ENCODE measurements at regions not wholly inside any gene's neighbourhood (a gene's known extent, or its start where the extent isn't known, plus 50 kb on each side); places are given as distances from the start of the nearest gene placed in this dataset.
A peak's percentile ranks its signal among the peaks of the same experiment; 100 is the strongest.

- no peaks in the 10 kb centered on the region for H3K9me3 Mint-ChIP-seq
- peaks cover 0 to 1% of the 10 kb centered on the region in 2 donors for H3K36me3 Mint-ChIP-seq (ENCODE audit: insufficient read depth in 2 of 2)
- no peak overlapping the region for H3K4me3 Mint-ChIP-seq
- DNase-seq = no peak
- H3K27ac Mint-ChIP-seq = no peak overlapping the region
- H3K4me1 Mint-ChIP-seq (ENCODE audit: low read depth) = no peaks in the 10 kb centered on the region
- peaks cover 34% of the 10 kb centered on the region for H3K27me3 Mint-ChIP-seq (ENCODE audit: low read depth)
- ATAC-seq (replicated peaks in 1 of 2) = no peak
Observed at GRCh38 chr7:114842551-114843065, 79.3 kb upstream of the MDFIC start.

- H3K27me3 Mint-ChIP-seq (ENCODE audit: low read depth) = peaks cover 34% of the 10 kb centered on the region
Observed at GRCh38 chr7:114843102-114843501, 78.8 kb upstream of the MDFIC start.

DNA sequence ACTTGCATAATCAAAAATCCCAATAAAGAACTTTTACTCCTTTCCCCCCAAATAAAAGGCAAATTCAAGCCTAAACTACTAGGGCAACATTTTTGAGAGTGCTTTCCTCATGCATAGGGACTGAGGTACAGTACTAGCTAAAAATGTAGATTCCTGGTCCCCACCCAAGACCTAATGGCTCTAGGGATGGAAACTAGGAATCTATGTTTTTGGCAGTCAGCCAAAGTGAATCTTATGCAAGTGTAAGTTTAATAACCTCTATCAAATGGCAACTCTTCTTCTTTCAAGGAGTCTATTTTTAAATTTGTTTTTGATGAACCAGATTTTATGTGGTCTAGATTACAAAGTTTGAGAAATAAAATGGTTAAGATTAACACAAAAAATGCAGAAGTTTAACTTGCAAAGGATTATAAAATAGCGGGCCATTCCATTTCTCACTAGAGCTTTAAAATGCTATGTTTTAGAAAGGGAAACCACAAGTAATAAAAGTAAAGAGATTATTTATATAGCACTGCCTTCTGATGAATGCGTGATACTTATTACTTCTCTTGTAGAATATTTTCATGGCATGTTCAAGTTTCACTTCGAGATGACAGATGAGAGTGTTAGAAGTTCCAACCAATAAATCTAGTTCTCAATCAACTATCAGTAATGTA is 70.4 kb upstream of the MDFIC start:
- Mint-ChIP-seq H3K9me3 (peaks cover 0 to 2% of the 10 kb centered on the region in 2 donors), H3K27me3 (ENCODE audit: low read depth) (peaks cover 9% of the 10 kb centered on the region), H3K27ac (no peak overlapping the region), H3K4me1 (ENCODE audit: low read depth) (peaks cover 15% of the 10 kb centered on the region), H3K4me3 (no peak overlapping the region), H3K36me3 (ENCODE audit: insufficient read depth in 2 of 2) (no peaks in the 10 kb centered on the region)
- no peak for ATAC-seq (replicated peaks in 1 of 2)
- DNase-seq = no peak

More at GRCh38 chr7:114843102-114843501, 78.8 kb upstream of the MDFIC start:
- H3K9me3 Mint-ChIP-seq = no peaks in the 10 kb centered on the region
- DNase-seq = no peak
- H3K4me1 Mint-ChIP-seq (ENCODE audit: low read depth) = no peaks in the 10 kb centered on the region
- H3K36me3 Mint-ChIP-seq (ENCODE audit: insufficient read depth in 2 of 2) = peaks cover 0 to 1% of the 10 kb centered on the region in 2 donors
- H3K27ac Mint-ChIP-seq = no peak overlapping the region
- H3K4me3 Mint-ChIP-seq = no peak overlapping the region
- no peak for ATAC-seq (replicated peaks in 1 of 2)

GRCh38 chr7:114852293-114852692 is 69.6 kb upstream of the MDFIC start:
- no peak overlapping the region for H3K27ac Mint-ChIP-seq
- DNase-seq = no peak
- peaks cover 0 to 2% of the 10 kb centered on the region in 2 donors for H3K9me3 Mint-ChIP-seq
- H3K4me1 Mint-ChIP-seq (ENCODE audit: low read depth) = peaks cover 15% of the 10 kb centered on the region
- H3K4me3 Mint-ChIP-seq = no peak overlapping the region
- no peak for ATAC-seq (replicated peaks in 1 of 2)
- H3K27me3 Mint-ChIP-seq (ENCODE audit: low read depth) = peaks cover 9% of the 10 kb centered on the region
- H3K36me3 Mint-ChIP-seq (ENCODE audit: insufficient read depth in 2 of 2) = no peaks in the 10 kb centered on the region

DNA sequence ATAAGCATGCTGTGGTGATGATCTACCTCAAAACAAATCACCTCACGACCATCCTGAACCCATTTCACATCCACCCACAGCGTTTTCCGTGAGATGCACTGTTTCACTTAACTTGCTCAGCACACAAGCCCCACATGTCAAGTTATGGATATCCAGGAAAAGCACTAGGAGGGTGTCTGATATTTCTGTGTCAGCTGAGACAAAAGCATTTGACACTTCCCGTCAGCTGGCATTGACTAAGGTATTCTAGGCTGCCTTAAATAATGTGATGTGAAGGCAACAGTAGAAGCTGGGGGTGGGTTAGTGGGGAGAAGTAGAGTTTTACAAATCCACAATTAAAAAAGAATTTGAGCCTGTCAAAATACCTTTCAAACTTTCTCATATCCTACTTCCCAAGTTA is 68.7 kb upstream of the MDFIC start:
- Mint-ChIP-seq H3K27ac (no peak overlapping the region), H3K36me3 (ENCODE audit: insufficient read depth in 2 of 2) (no peaks in the 10 kb centered on the region), H3K4me3 (no peak overlapping the region), H3K4me1 (ENCODE audit: low read depth) (peaks cover 15% of the 10 kb centered on the region), H3K27me3 (ENCODE audit: low read depth) (peaks cover 9% of the 10 kb centered on the region), H3K9me3 (peaks cover 0 to 2% of the 10 kb centered on the region in 2 donors)
- DNase-seq (no peak), ATAC-seq (replicated peaks in 1 of 2) (no peak)

DNA sequence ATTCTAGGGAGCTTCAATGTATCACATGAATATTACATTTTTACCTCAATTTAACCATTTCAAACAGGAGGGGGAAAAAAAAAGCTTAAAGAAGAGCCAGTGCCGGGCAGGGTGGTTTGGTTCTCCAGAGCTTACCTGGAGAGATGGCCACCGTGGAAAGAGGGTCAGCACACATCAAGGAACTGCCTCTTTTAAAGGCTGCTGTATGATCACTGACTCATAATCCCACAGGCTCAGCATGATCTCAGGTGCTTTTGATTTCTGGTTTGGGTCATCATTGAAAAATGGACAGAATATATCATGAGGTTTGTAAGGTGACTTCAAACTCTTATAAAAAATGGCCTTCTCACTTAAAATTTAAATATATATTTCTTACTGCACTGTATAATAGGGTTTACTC is 67.5 kb upstream of the MDFIC start:
- Mint-ChIP-seq H3K4me1 (ENCODE audit: low read depth) (peaks cover 23% of the 10 kb centered on the region), H3K9me3 (peaks cover 0 to 2% of the 10 kb centered on the region in 2 donors), H3K4me3 (no peak overlapping the region), H3K36me3 (ENCODE audit: insufficient read depth in 2 of 2) (no peaks in the 10 kb centered on the region), H3K27me3 (ENCODE audit: low read depth) (peaks cover 19% of the 10 kb centered on the region), H3K27ac (no peak overlapping the region)
- ATAC-seq (replicated peaks in 1 of 2) = no peak
- DNase-seq = no peak

DNA sequence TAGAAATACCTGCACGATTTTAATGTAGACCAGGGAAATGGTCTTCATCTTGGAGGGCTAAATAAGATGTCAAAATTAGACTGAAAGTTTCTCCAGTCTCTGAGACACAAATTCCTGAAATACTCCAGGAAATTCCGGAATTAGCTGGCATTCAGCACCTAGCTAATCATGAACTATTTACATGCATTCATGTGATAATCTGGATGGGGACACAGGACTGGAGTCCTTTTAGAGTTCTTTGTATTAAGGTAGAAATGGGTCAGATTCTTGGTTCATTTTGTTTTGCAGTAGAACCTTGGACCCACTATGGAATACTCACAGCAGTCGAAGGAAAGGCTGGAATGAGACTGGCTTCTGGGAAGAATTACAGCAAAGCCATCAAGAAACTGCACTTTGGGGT is 65.3 kb upstream of the MDFIC start:
- Mint-ChIP-seq H3K36me3 (ENCODE audit: insufficient read depth in 2 of 2) (no peaks in the 10 kb centered on the region), H3K27me3 (ENCODE audit: low read depth) (peaks cover 22% of the 10 kb centered on the region), H3K4me3 (no peak overlapping the region), H3K27ac (no peak overlapping the region), H3K9me3 (no peaks in the 10 kb centered on the region), H3K4me1 (ENCODE audit: low read depth) (peaks cover 26% of the 10 kb centered on the region)
- ATAC-seq (replicated peaks in 1 of 2) = no peak
- DNase-seq = no peak

GRCh38 chr7:114857605-114858004 is 64.3 kb upstream of the MDFIC start:
- Mint-ChIP-seq H3K27me3 (ENCODE audit: low read depth) (peaks cover 22% of the 10 kb centered on the region), H3K4me1 (ENCODE audit: low read depth) (peaks cover 22% of the 10 kb centered on the region), H3K9me3 (no peaks in the 10 kb centered on the region), H3K4me3 (no peak overlapping the region), H3K27ac (no peak overlapping the region), H3K36me3 (ENCODE audit: insufficient read depth in 2 of 2) (no peaks in the 10 kb centered on the region)
- ATAC-seq (replicated peaks in 1 of 2) = no peak
- no peak for DNase-seq

DNA sequence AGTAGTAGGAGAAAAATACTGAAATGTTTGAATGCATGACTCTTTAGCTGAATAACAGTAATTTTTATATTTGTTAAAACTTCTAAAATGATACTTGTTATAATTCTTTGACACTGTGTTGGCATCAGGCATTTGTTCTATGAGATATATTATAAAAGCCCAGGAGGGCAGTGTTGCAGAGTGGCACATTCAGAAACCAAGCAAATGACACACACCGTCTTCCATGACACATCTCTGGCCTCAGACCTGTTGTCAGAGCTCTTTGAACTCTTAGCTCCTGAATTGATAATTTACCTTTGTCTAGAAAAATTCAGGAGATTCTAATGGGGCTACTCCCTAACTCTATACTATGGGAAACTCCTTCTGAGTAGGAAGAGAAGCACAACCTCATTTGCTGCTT is 62.4 kb upstream of the MDFIC start:
- no peak for DNase-seq
- no peaks in the 10 kb centered on the region for H3K9me3 Mint-ChIP-seq
- no peak overlapping the region for H3K27ac Mint-ChIP-seq
- H3K36me3 Mint-ChIP-seq (ENCODE audit: insufficient read depth in 2 of 2) = no peaks in the 10 kb centered on the region
- H3K4me3 Mint-ChIP-seq = no peak overlapping the region
- peaks cover 16% of the 10 kb centered on the region for H3K4me1 Mint-ChIP-seq (ENCODE audit: low read depth)
- peaks cover 22% of the 10 kb centered on the region for H3K27me3 Mint-ChIP-seq (ENCODE audit: low read depth)
- peak in 1 of 2 donors; percentile 47 for ATAC-seq (replicated peaks in 1 of 2)

GRCh38 chr7:114860206-114860605 is 61.7 kb upstream of the MDFIC start:
- no peaks in the 10 kb centered on the region for H3K36me3 Mint-ChIP-seq (ENCODE audit: insufficient read depth in 2 of 2)
- H3K27ac Mint-ChIP-seq = no peak overlapping the region
- H3K9me3 Mint-ChIP-seq = no peaks in the 10 kb centered on the region
- H3K4me1 Mint-ChIP-seq (ENCODE audit: low read depth) = peaks cover 16% of the 10 kb centered on the region
- DNase-seq = no peak
- H3K4me3 Mint-ChIP-seq = no peak overlapping the region
- H3K27me3 Mint-ChIP-seq (ENCODE audit: low read depth) = peaks cover 17% of the 10 kb centered on the region
- no peak for ATAC-seq (replicated peaks in 1 of 2)

- ATAC-seq (replicated peaks in 1 of 2) = no peak
- Mint-ChIP-seq H3K9me3 (no peaks in the 10 kb centered on the region), H3K27me3 (ENCODE audit: low read depth) (peaks cover 14% of the 10 kb centered on the region), H3K27ac (no peak overlapping the region), H3K36me3 (ENCODE audit: insufficient read depth in 2 of 2) (no peaks in the 10 kb centered on the region), H3K4me3 (no peak overlapping the region), H3K4me1 (ENCODE audit: low read depth) (peaks cover 16% of the 10 kb centered on the region)
- no peak for DNase-seq
Observed at GRCh38 chr7:114862406-114862805, 59.5 kb upstream of the MDFIC start.

GRCh38 chr7:114864278-114864677 is 57.6 kb upstream of the MDFIC start:
- ATAC-seq (replicated peaks in 1 of 2) (no peak), DNase-seq (no peak)
- Mint-ChIP-seq H3K27ac (no peak overlapping the region), H3K27me3 (ENCODE audit: low read depth) (peaks cover 4% of the 10 kb centered on the region), H3K4me3 (no peak overlapping the region), H3K4me1 (ENCODE audit: low read depth) (peaks cover 9% of the 10 kb centered on the region), H3K9me3 (no peaks in the 10 kb centered on the region), H3K36me3 (ENCODE audit: insufficient read depth in 2 of 2) (no peaks in the 10 kb centered on the region)

DNA sequence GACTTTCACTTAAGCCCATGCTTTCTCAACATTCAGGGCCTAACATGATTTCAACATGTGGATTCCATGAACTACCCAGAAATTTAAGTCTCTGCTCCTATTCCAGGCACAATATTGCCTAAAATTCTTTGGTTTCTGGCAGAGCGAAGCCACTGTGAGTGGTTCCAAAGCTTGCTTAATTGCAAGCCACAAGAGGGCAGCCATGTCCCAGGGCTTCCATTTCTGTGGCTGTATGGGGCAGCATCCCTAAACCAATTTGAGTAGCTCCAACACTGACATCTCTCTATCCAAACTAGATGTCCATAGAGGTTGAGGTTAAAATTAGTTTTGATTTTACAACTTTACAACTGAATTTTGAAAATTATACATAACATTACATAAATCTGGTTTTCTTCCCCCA is 56.3 kb upstream of the MDFIC start:
- H3K27me3 Mint-ChIP-seq (ENCODE audit: low read depth) = no peaks in the 10 kb centered on the region
- ATAC-seq (replicated peaks in 1 of 2) = peak; percentile 66 to 75
- H3K4me1 Mint-ChIP-seq (ENCODE audit: low read depth) = no peaks in the 10 kb centered on the region
- no peaks in the 10 kb centered on the region for H3K9me3 Mint-ChIP-seq
- H3K36me3 Mint-ChIP-seq (ENCODE audit: insufficient read depth in 2 of 2) = no peaks in the 10 kb centered on the region
- no peak overlapping the region for H3K4me3 Mint-ChIP-seq
- DNase-seq = peak; percentile 50 to 60
- no peak overlapping the region for H3K27ac Mint-ChIP-seq

Measured in activated T-cell treated with anti-CD3 and anti-CD28 coated beads, Interleukin-2, amount 50 U/mL, for 72 hours (primary cell).